HEK293 (cell line): ENCODE measurements at regions not wholly inside any gene's neighbourhood (a gene's known extent, or its start where the extent isn't known, plus 50 kb on each side); places are given as distances from the start of the nearest gene placed in this dataset.

Experiments
- CTCF ChIA-PET: fragments of 350-600 bp; formaldehyde crosslinking; extraction: SDS; loops from one replicate; lab custom pipeline; 2021; ENCODE audit warnings: antibody characterized with exemption; lab: Yijun Ruan, JAX
- POLR2A ChIA-PET: fragments of 300-600 bp; formaldehyde crosslinking; extraction: SDS; loops from one replicate; lab custom pipeline; 2020; ENCODE audit warnings: antibody characterized with exemption, inconsistent platforms; lab: Yijun Ruan, JAX
- H3K27ac ChIP-seq: fragments of 200-500 bp; sonication (Bioruptor generic); 2 replicates; pipeline ENCODE4 v1.5.1; 2014; ENCODE audit warnings: low read depth, low read length, control low read depth, inconsistent platforms; ENCODE audit errors: extremely low read depth
- H3K36me3 ChIP-seq, 2 experiments: fragments of 200-500 bp in 1 of 2; sonication (Bioruptor generic) in 1 of 2; 1 replicate in 1 of 2; 2 replicates in 1 of 2; pipeline ENCODE4 v1.5.1; 2014 to 2017; ENCODE audit warnings: inconsistent platforms in 2 of 2, low read length in 2 of 2; ENCODE audit not compliant: control insufficient read depth in 2 of 2, insufficient read depth in 1 of 2
- H3K4me1 ChIP-seq: fragments of 200-500 bp; sonication (Bioruptor generic); 2 replicates; pipeline ENCODE4 v1.5.1; 2014; ENCODE audit warnings: mild to moderate bottlenecking, low read length, inconsistent platforms; ENCODE audit not compliant: control insufficient read depth, insufficient read depth
- H3K4me3 ChIP-seq: 2 replicates; pipeline ENCODE4 v1.5.1; 2011; ENCODE audit warnings: low read depth, mild to moderate bottlenecking, control low read depth, low read length, moderate library complexity
- H3K9me3 ChIP-seq: fragments of 200-500 bp; sonication (Bioruptor generic); 2 replicates; pipeline ENCODE4 v1.5.1; 2014; ENCODE audit warnings: low read depth, low read length, inconsistent platforms; ENCODE audit not compliant: control insufficient read depth, insufficient read depth
- KLF9 ChIP-seq: fragments of 450-650 bp; formaldehyde crosslinking; IDR thresholded peaks from 2 replicates; pipeline ENCODE4 v1.5.1; 2016; ENCODE audit warnings: missing biosample characterization, missing genetic modification characterization, low read depth
- OVOL3 ChIP-seq: fragments of 450-650 bp; formaldehyde crosslinking; IDR thresholded peaks from 2 replicates; pipeline ENCODE4 v1.5.1; 2016; ENCODE audit warnings: missing biosample characterization, missing genetic modification characterization
- PRDM2 ChIP-seq: fragments of 450-650 bp; formaldehyde crosslinking; IDR thresholded peaks from 2 replicates; pipeline ENCODE4 v1.5.1; 2016; ENCODE audit warnings: missing biosample characterization, missing genetic modification characterization, borderline replicate concordance
- PRDM4 ChIP-seq: fragments of 450-650 bp; formaldehyde crosslinking; IDR thresholded peaks from 2 replicates; pipeline ENCODE4 v1.5.1; 2017; ENCODE audit warnings: missing biosample characterization, missing genetic modification characterization
- YY2 ChIP-seq: fragments of 450-650 bp; formaldehyde crosslinking; IDR thresholded peaks from 2 replicates; pipeline ENCODE4 v1.5.1; 2016; ENCODE audit warnings: missing biosample characterization, missing genetic modification characterization
- ZBTB21 ChIP-seq: fragments of 450-650 bp; formaldehyde crosslinking; IDR thresholded peaks from 2 replicates; pipeline ENCODE4 v1.5.1; 2017; ENCODE audit warnings: missing biosample characterization, missing genetic modification characterization
- ZFP69B ChIP-seq: fragments of 450-650 bp; formaldehyde crosslinking; IDR thresholded peaks from 2 replicates; pipeline ENCODE4 v1.5.1; 2016; ENCODE audit warnings: missing biosample characterization, missing genetic modification characterization
- ZNF157 ChIP-seq: fragments of 450-650 bp; formaldehyde crosslinking; IDR thresholded peaks from 2 replicates; pipeline ENCODE4 v1.5.1; 2016; ENCODE audit warnings: missing biosample characterization, missing genetic modification characterization
- ZNF16 ChIP-seq: fragments of 450-650 bp; formaldehyde crosslinking; IDR thresholded peaks from 2 replicates; pipeline ENCODE4 v1.5.1; 2016; ENCODE audit warnings: low read depth, missing biosample characterization, missing genetic modification characterization
- ZNF341 ChIP-seq: fragments of 450-650 bp; formaldehyde crosslinking; IDR thresholded peaks from 2 replicates; pipeline ENCODE4; 2016; ENCODE audit warnings: low read depth, missing biosample characterization, missing genetic modification characterization
- ZNF398 ChIP-seq: fragments of 450-650 bp; formaldehyde crosslinking; IDR thresholded peaks from 2 replicates; pipeline ENCODE4 v1.5.1; 2017; ENCODE audit warnings: missing biosample characterization, missing genetic modification characterization
- ZNF560 ChIP-seq: fragments of 450-650 bp; formaldehyde crosslinking; IDR thresholded peaks from 2 replicates; pipeline ENCODE4 v1.5.1; 2017; ENCODE audit warnings: missing biosample characterization, missing genetic modification characterization, borderline replicate concordance
- ZNF561 ChIP-seq: fragments of 450-650 bp; IDR thresholded peaks from 2 replicates; pipeline ENCODE4 v1.5.1; 2018; ENCODE audit warnings: missing biosample characterization, missing genetic modification characterization, borderline replicate concordance
- ZNF654 ChIP-seq: fragments of 450-650 bp; formaldehyde crosslinking; IDR thresholded peaks from 2 replicates; pipeline ENCODE4 v1.5.1; 2016; ENCODE audit warnings: low read depth, missing biosample characterization, missing genetic modification characterization
- ZNF658 ChIP-seq: fragments of 450-650 bp; formaldehyde crosslinking; IDR thresholded peaks from 2 replicates; pipeline ENCODE4; 2016; ENCODE audit warnings: missing biosample characterization, missing genetic modification characterization
- ZNF707 ChIP-seq: fragments of 450-650 bp; formaldehyde crosslinking; IDR thresholded peaks from 2 replicates; pipeline ENCODE4 v1.5.1; 2016; ENCODE audit warnings: missing biosample characterization, missing genetic modification characterization
- ZSCAN4 ChIP-seq: fragments of 450-650 bp; formaldehyde crosslinking; IDR thresholded peaks from 2 replicates; pipeline ENCODE4 v1.5.1; 2017; ENCODE audit warnings: missing biosample characterization, missing genetic modification characterization
- TF ChIP-seq, protein P1 (sequence below): fragments of 450-650 bp; formaldehyde crosslinking; conservative IDR thresholded peaks from 2 replicates; pipeline ENCODE4 v1.5.1; 2016; ENCODE audit warnings: low read depth, missing biosample characterization, missing genetic modification characterization
- TF ChIP-seq, protein P2 (sequence below): fragments of 450-650 bp; formaldehyde crosslinking; IDR thresholded peaks from 2 replicates; pipeline ENCODE4 v1.5.1; 2016; ENCODE audit warnings: missing biosample characterization, missing genetic modification characterization, borderline replicate concordance

DNA sequence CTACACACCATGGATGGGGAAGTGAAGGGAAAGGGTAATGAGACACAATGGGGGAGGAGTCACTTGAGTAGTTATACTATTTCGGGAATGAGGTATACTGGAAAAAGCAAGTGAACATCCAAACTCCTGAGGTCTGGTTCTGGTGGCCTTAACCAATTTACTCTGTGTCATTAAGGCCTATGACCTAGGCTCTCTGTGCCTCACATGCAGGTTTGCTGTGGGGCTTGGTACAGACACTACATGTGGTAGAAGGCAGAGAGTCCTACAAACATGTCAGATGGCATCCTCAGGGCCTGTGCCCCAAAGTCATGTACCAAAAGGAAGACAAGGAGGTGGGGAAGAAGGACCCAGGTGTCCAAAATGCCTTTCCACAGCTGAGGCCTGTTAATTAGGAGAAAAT is 98.9 kb downstream of the TRIM29 start (continued):
- TF ChIP-seq, protein P1, sequence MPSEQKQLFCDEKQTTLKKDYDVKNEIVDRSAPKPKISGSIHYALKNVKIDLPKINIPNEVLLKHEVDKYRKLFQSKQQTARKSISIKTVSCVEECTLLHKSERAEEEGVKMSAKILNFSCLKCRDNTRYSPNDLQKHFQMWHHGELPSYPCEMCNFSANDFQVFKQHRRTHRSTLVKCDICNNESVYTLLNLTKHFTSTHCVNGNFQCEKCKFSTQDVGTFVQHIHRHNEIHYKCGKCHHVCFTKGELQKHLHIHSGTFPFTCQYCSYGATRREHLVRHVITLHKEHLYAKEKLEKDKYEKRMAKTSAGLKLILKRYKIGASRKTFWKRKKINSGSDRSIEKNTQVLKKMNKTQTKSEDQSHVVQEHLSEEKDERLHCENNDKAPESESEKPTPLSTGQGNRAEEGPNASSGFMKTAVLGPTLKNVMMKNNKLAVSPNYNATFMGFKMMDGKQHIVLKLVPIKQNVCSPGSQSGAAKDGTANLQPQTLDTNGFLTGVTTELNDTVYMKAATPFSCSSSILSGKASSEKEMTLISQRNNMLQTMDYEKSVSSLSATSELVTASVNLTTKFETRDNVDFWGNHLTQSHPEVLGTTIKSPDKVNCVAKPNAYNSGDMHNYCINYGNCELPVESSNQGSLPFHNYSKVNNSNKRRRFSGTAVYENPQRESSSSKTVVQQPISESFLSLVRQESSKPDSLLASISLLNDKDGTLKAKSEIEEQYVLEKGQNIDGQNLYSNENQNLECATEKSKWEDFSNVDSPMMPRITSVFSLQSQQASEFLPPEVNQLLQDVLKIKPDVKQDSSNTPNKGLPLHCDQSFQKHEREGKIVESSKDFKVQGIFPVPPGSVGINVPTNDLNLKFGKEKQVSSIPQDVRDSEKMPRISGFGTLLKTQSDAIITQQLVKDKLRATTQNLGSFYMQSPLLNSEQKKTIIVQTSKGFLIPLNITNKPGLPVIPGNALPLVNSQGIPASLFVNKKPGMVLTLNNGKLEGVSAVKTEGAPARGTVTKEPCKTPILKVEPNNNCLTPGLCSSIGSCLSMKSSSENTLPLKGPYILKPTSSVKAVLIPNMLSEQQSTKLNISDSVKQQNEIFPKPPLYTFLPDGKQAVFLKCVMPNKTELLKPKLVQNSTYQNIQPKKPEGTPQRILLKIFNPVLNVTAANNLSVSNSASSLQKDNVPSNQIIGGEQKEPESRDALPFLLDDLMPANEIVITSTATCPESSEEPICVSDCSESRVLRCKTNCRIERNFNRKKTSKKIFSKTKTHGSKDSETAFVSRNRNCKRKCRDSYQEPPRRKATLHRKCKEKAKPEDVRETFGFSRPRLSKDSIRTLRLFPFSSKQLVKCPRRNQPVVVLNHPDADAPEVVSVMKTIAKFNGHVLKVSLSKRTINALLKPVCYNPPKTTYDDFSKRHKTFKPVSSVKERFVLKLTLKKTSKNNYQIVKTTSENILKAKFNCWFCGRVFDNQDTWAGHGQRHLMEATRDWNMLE (tag by site-specific recombination): no peak
- no peak for TF ChIP-seq OVOL3 (tag by site-specific recombination)
- no peak for TF ChIP-seq PRDM2
- no peak for TF ChIP-seq ZSCAN4 (tag by site-specific recombination)

- no peaks in the 10 kb centered on the region for H3K4me1 ChIP-seq
- CTCF ChIA-PET: interaction anchor here (1.1 kb wide), 1 partner anchor 71 kb away, joined by 3 read pairs; no protein-coding TSS in a partner anchor
- TF ChIP-seq ZNF341 (tag by site-specific recombination): no peak
- no peak for TF ChIP-seq ZFP69B (tag by site-specific recombination)
- TF ChIP-seq YY2 (tag by site-specific recombination): no peak
- TF ChIP-seq ZNF16 (tag by site-specific recombination): no peak
- TF ChIP-seq, protein P2, sequence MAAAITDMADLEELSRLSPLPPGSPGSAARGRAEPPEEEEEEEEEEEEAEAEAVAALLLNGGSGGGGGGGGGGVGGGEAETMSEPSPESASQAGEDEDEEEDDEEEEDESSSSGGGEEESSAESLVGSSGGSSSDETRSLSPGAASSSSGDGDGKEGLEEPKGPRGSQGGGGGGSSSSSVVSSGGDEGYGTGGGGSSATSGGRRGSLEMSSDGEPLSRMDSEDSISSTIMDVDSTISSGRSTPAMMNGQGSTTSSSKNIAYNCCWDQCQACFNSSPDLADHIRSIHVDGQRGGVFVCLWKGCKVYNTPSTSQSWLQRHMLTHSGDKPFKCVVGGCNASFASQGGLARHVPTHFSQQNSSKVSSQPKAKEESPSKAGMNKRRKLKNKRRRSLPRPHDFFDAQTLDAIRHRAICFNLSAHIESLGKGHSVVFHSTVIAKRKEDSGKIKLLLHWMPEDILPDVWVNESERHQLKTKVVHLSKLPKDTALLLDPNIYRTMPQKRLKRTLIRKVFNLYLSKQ (tag by site-specific recombination): no peak
- TF ChIP-seq ZNF560 (tag by site-specific recombination): no peak
- TF ChIP-seq ZNF707: no peak
- no peak for TF ChIP-seq ZNF658 (tag by site-specific recombination)
- no peak for TF ChIP-seq ZBTB21
- TF ChIP-seq ZNF654 (tag by site-specific recombination): no peak
- no peak for TF ChIP-seq ZNF398 (tag by site-specific recombination)
- TF ChIP-seq PRDM4 (tag by site-specific recombination): no peak
- no peak for TF ChIP-seq ZNF157
- no peak for TF ChIP-seq KLF9 (tag by site-specific recombination)
- no peak for TF ChIP-seq ZNF561 (tag by site-specific recombination)
These were observed 100.8 kb downstream of the TRIM29 start for GRCh38 chr11:120037111-120037510.

More at GRCh38 chr11:120037111-120037510, 100.8 kb downstream of the TRIM29 start:
- Histone ChIP-seq H3K36me3 (no peaks in the 10 kb centered on the region), H3K27ac (no peak overlapping the region), H3K4me3 (no peak overlapping the region), H3K9me3 (no peaks in the 10 kb centered on the region)
- POLR2A ChIA-PET: no interaction called here
